ENCODE measurements at regions not wholly inside any gene's neighbourhood (a gene's known extent, or its start where the extent isn't known, plus 50 kb on each side); places are given as distances from the start of the nearest gene placed in this dataset.

- no peak for TF ChIP-seq CTCF (conservative IDR thresholded peaks at IDR 0.05)
- TF ChIP-seq EZH2 (IDR thresholded peaks at IDR 0.05; ENCODE audit: low read depth): no peak
Observed at GRCh38 chr7:82701949-82702348, 258.4 kb upstream of the CACNA2D1 start.

Data from PC-9 (cell line).